ENCODE measurements at regions not wholly inside any gene's neighbourhood (a gene's known extent, or its start where the extent isn't known, plus 50 kb on each side); places are given as distances from the start of the nearest gene placed in this dataset.

- no peak for DNase-seq (ENCODE audit: low read depth)
Measured at GRCh38 chr18:76544511-76545345, 49.7 kb upstream of the ZNF516 start.
